Memory B cell (primary cell): ENCODE measurements at regions not wholly inside any gene's neighbourhood (a gene's known extent, or its start where the extent isn't known, plus 50 kb on each side); places are given as distances from the start of the nearest gene placed in this dataset.

ENCODE experiments used
- ATAC-seq: fragments of 150-1000 bp; cut with Tn5 transposase; 2 replicates; pipeline ENCODE4 v1.10.0; 2021; ENCODE audit warnings: low read depth, mild to moderate bottlenecking, moderate library complexity
- DNase-seq, 2 donors: peaks; one replicate each; pipeline ENCODE4 v3.0.0; 2022; ENCODE audit warnings: low spot score in 2 of 2
- H3K27ac Mint-ChIP-seq: one replicate; pipeline ENCODE4 v1.8.0; 2022; ENCODE audit warnings: mild to moderate bottlenecking, moderate library complexity, mixed read lengths
- H3K27me3 Mint-ChIP-seq: one replicate; pipeline ENCODE4 v1.8.0; 2022; ENCODE audit warnings: mixed read lengths
- H3K36me3 Mint-ChIP-seq: one replicate; pipeline ENCODE4 v1.8.0; 2022; ENCODE audit warnings: mild to moderate bottlenecking, mixed read lengths
- H3K4me1 Mint-ChIP-seq: one replicate; pipeline ENCODE4 v1.8.0; 2022; ENCODE audit warnings: mixed read lengths
- H3K4me3 Mint-ChIP-seq: one replicate; pipeline ENCODE4 v1.8.0; 2022; ENCODE audit warnings: mild to moderate bottlenecking, moderate library complexity, mixed read lengths
- H3K9me3 Mint-ChIP-seq: one replicate; pipeline ENCODE4 v1.8.0; 2022; ENCODE audit warnings: mixed read lengths

GRCh38 chr2:8009010-8009597, 672.8 kb upstream of the ID2 start:
- Mint-ChIP-seq H3K27ac (no peak overlapping the region), H3K4me1 (peaks cover 6% of the 10 kb centered on the region), H3K9me3 (no peaks in the 10 kb centered on the region), H3K27me3 (peaks cover 7% of the 10 kb centered on the region), H3K36me3 (no peaks in the 10 kb centered on the region), H3K4me3 (no peak overlapping the region)
- DNase-seq: no peak
- no peak for ATAC-seq

GRCh38 chr2:8015848-8016600, 665.8 kb upstream of the ID2 start:
- no peak for DNase-seq

DNA sequence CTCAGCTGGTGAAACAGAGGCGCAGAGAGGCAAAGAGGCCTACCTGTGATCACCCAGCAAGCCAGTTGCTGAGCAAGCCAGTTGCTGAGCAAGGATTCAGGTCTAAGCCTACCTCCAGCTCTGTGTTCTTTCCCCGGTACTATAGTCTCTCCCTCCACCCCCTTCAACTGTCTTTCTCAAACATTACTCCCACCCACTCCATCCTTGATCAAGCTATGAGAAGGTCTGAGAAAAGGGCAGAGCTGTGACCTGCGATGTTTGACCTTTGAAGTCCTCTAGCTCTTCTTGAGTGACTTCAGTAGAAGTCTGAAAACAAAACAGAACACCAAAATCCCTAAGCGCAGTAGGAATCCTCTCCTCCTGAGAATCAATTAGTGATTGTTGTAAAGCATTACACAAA, 665.2 kb upstream of the ID2 start:
- H3K36me3 Mint-ChIP-seq: no peaks in the 10 kb centered on the region
- no peak overlapping the region for H3K27ac Mint-ChIP-seq
- H3K9me3 Mint-ChIP-seq: no peaks in the 10 kb centered on the region
- no peak for DNase-seq
- no peak overlapping the region for H3K4me3 Mint-ChIP-seq
- no peaks in the 10 kb centered on the region for H3K4me1 Mint-ChIP-seq
- H3K27me3 Mint-ChIP-seq: peaks cover 11% of the 10 kb centered on the region
- ATAC-seq: no peak

More at GRCh38 chr2:8015848-8016600, 665.8 kb upstream of the ID2 start:
- no peak for ATAC-seq
- H3K9me3 Mint-ChIP-seq: no peaks in the 10 kb centered on the region
- H3K4me3 Mint-ChIP-seq: no peak overlapping the region
- H3K27ac Mint-ChIP-seq: no peak overlapping the region
- H3K4me1 Mint-ChIP-seq: no peaks in the 10 kb centered on the region
- H3K27me3 Mint-ChIP-seq: peaks cover 11% of the 10 kb centered on the region
- H3K36me3 Mint-ChIP-seq: no peaks in the 10 kb centered on the region

DNA sequence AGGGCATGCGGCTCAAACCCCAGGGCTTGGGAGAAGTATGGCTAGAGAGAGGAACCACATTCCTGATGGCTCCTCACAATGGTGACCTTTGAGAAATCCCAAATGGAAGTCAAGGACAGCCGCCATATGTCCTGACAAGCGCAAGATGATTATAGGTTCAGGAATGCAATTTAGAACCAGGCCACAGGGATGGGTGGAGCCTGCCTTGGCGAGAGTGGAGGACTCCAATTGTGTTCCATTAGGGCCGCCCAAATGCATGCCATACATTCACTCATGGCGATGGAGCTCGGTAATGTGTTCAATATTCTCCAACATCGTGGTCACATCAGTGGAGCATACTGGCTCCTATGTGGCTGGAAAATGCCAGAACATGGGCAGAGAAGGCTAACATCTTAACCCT, 662.9 kb upstream of the ID2 start:
- no peaks in the 10 kb centered on the region for H3K36me3 Mint-ChIP-seq
- no peak overlapping the region for H3K4me3 Mint-ChIP-seq
- peaks cover 13% of the 10 kb centered on the region for H3K27me3 Mint-ChIP-seq
- no peak for DNase-seq
- no peak overlapping the region for H3K27ac Mint-ChIP-seq
- H3K9me3 Mint-ChIP-seq: peaks cover 6% of the 10 kb centered on the region
- no peak for ATAC-seq
- peaks cover 6% of the 10 kb centered on the region for H3K4me1 Mint-ChIP-seq

DNA sequence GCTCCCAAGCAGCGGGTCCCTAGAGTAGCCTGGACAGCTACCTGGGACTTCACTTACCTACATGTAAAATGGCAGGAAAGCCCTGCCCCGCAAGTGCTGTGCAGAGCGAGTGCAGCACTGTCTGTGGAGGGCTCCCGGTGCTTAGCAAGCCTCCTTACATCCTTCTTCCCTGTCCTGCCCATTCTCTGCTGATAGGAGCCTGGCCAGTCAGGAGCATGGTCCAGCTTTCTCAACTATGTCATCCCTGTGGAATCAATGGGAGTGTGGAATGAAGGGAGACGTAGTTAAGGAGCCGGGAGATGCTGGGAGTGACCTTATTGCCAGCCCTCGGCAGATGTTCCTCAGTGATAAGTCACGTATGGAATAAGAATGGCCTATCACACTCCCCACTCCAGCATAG, 661.9 kb upstream of the ID2 start:
- Mint-ChIP-seq H3K27me3 (peaks cover 16% of the 10 kb centered on the region), H3K9me3 (peaks cover 6% of the 10 kb centered on the region), H3K27ac (no peak overlapping the region), H3K4me1 (peaks cover 8% of the 10 kb centered on the region), H3K4me3 (no peak overlapping the region), H3K36me3 (no peaks in the 10 kb centered on the region)
- ATAC-seq (no peak), DNase-seq (no peak)

DNA sequence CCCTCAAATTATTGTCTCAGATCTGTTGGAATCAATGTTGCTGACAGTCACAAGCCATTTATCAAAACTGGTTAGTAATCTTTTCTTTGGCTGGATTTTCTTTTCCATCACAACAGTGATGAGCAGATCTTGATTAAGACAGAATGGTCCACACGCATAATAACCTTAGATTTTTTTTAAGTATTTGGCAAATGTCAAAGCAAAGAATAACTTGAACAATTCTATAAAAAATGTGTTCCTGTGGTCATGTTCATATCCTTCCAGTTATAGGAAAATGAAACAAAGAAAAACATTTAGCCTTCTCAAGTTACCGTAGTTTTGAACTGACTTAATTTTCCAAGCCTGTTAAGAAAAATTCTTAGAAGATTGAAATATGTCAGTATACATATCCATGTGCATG, 659.9 kb upstream of the ID2 start:
- DNase-seq (no peak), ATAC-seq (no peak)
- Mint-ChIP-seq H3K4me1 (peaks cover 8% of the 10 kb centered on the region), H3K36me3 (no peaks in the 10 kb centered on the region), H3K27me3 (peaks cover 20% of the 10 kb centered on the region), H3K27ac (no peak overlapping the region), H3K4me3 (no peak overlapping the region), H3K9me3 (peaks cover 6% of the 10 kb centered on the region)

DNA sequence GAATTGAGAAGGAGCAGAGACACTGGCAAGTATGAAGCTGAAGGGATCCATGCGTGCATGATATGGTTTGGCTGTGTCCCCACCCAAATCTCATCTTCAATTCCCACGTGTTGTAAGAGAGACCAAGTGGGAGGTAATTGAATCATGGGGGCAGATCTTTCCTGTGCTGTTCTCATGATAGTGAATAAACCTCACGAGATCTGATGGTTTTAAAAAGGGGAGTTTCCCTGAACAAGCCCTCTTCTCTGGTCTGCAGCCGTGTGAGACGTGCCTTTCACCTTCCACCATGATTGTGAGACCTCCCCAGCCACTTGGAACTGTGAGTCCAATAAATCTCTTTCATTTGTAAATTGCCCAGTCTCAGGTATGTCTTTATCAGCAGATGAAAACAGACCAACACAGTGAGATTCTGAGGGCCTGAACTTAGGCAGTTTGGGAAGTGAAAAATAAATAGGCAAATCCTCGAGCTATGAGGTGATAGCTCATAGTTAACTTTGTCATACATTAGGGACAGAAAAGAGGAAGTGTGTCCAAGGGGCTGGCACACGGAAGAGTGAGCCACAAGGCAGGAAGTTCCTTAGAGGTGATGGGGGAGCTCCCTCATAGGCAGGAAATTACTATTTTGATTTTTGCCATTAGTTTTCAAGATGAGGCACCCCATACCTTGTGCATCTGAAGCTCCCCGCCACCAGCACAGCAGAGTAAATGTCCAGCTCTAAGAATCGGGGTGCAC, 658.8 kb upstream of the ID2 start:
- H3K36me3 Mint-ChIP-seq: no peaks in the 10 kb centered on the region
- peaks cover 6% of the 10 kb centered on the region for H3K9me3 Mint-ChIP-seq
- H3K4me3 Mint-ChIP-seq: no peak overlapping the region
- H3K4me1 Mint-ChIP-seq: peaks cover 8% of the 10 kb centered on the region
- DNase-seq: no peak
- peaks cover 19% of the 10 kb centered on the region for H3K27me3 Mint-ChIP-seq
- ATAC-seq: peak; percentile 41
- H3K27ac Mint-ChIP-seq: no peak overlapping the region

- ATAC-seq: no peak
- Mint-ChIP-seq H3K9me3 (peaks cover 6% of the 10 kb centered on the region), H3K27me3 (peaks cover 21% of the 10 kb centered on the region), H3K4me1 (peaks cover 8% of the 10 kb centered on the region), H3K27ac (no peak overlapping the region), H3K4me3 (no peak overlapping the region), H3K36me3 (no peaks in the 10 kb centered on the region)
- no peak for DNase-seq
Observed at GRCh38 chr2:8024506-8024905, 657.4 kb upstream of the ID2 start.

- peaks cover 8% of the 10 kb centered on the region for H3K4me1 Mint-ChIP-seq
- DNase-seq: no peak
- H3K4me3 Mint-ChIP-seq: no peak overlapping the region
- H3K9me3 Mint-ChIP-seq: peaks cover 6% of the 10 kb centered on the region
- no peak for ATAC-seq
- H3K36me3 Mint-ChIP-seq: no peaks in the 10 kb centered on the region
- H3K27me3 Mint-ChIP-seq: peaks cover 19% of the 10 kb centered on the region
- H3K27ac Mint-ChIP-seq: no peak overlapping the region
Observed at GRCh38 chr2:8026381-8026780, 655.5 kb upstream of the ID2 start.

GRCh38 chr2:8027387-8027786, 654.5 kb upstream of the ID2 start:
- DNase-seq: no peak
- Mint-ChIP-seq H3K27me3 (peaks cover 19% of the 10 kb centered on the region), H3K9me3 (peaks cover 3% of the 10 kb centered on the region), H3K27ac (no peak overlapping the region), H3K36me3 (no peaks in the 10 kb centered on the region), H3K4me3 (no peak overlapping the region), H3K4me1 (peaks cover 8% of the 10 kb centered on the region)
- ATAC-seq: no peak

GRCh38 chr2:8028036-8028435, 653.8 kb upstream of the ID2 start:
- Mint-ChIP-seq H3K4me1 (peaks cover 8% of the 10 kb centered on the region), H3K27me3 (peaks cover 19% of the 10 kb centered on the region), H3K36me3 (no peaks in the 10 kb centered on the region), H3K4me3 (no peak overlapping the region), H3K27ac (no peak overlapping the region), H3K9me3 (peaks cover 2% of the 10 kb centered on the region)
- no peak for DNase-seq
- ATAC-seq: no peak

- ATAC-seq (no peak), DNase-seq (no peak)
- no peaks in the 10 kb centered on the region for H3K9me3 Mint-ChIP-seq
- H3K4me1 Mint-ChIP-seq: peaks cover 5% of the 10 kb centered on the region
- no peak overlapping the region for H3K27ac Mint-ChIP-seq
- peaks cover 19% of the 10 kb centered on the region for H3K27me3 Mint-ChIP-seq
- no peak overlapping the region for H3K4me3 Mint-ChIP-seq
- no peaks in the 10 kb centered on the region for H3K36me3 Mint-ChIP-seq
Observed at GRCh38 chr2:8028436-8028835, 653.4 kb upstream of the ID2 start.

DNA sequence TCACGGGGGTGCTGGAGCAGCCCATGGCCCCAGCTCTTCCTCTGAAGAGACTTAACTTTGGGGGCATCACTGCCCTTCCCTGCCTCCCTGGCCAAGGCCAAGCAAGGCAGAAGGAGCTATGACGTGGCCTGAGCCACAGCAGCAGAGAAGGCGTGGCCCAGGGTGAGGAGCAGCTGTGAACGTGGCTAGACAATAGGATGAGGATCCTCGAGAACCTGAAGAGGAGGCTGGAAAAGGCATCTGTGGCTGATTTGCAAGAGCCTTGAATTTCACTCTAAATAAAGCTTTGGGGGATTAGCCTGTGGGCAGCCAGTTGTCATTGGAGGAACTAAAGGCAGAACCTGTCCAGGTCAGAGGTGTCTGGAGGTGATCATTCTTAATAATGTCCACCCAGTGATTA, 652.9 kb upstream of the ID2 start:
- no peak for ATAC-seq
- Mint-ChIP-seq H3K27me3 (peaks cover 16% of the 10 kb centered on the region), H3K27ac (no peak overlapping the region), H3K36me3 (no peaks in the 10 kb centered on the region), H3K4me1 (peaks cover 2% of the 10 kb centered on the region), H3K9me3 (no peaks in the 10 kb centered on the region), H3K4me3 (no peak overlapping the region)
- no peak for DNase-seq

- no peak for DNase-seq
Observed at GRCh38 chr2:8030573-8031303, 651.1 kb upstream of the ID2 start.

More at GRCh38 chr2:8030573-8031303, 651.1 kb upstream of the ID2 start:
- Mint-ChIP-seq H3K4me3 (no peak overlapping the region), H3K27me3 (peaks cover 13% of the 10 kb centered on the region), H3K9me3 (no peaks in the 10 kb centered on the region), H3K27ac (no peak overlapping the region), H3K4me1 (no peaks in the 10 kb centered on the region), H3K36me3 (no peaks in the 10 kb centered on the region)
- ATAC-seq: no peak
